NCI-H460 (cell line): ENCODE measurements at regions not wholly inside any gene's neighbourhood (a gene's known extent, or its start where the extent isn't known, plus 50 kb on each side); places are given as distances from the start of the nearest gene placed in this dataset.
"Not testable (repeated sequence)": the region's sequence is repeated elsewhere in the genome, so short reads cannot be mapped to it uniquely, and the experiment has no call there.

ENCODE experiments used
- DNase-seq: peaks from one replicate; pipeline ENCODE4 v3.0.0-alpha.2; 2016; ENCODE audit warnings: low read depth; ENCODE audit errors: extremely low read depth

DNA sequence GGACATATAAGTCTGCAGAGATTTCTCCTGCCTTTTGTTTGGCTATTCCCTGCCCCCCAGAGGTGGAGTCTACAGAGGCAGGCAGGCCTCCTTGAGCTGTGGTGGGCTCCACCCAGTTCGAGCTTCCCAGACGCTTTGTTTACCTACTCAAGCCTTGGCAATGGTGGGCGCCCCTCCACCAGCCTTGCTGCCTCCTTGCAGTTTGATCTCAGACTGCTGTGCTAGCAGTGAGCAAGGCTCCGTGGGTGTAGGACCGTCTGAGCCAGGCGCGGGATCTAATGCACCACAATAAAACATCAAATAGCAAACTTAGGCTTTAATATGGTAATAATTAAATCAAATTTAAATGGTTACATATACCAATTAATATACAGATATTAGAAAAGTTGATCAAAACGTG is 525.4 kb downstream of the RERGL start:
- not testable (repeated sequence) for DNase-seq

DNA sequence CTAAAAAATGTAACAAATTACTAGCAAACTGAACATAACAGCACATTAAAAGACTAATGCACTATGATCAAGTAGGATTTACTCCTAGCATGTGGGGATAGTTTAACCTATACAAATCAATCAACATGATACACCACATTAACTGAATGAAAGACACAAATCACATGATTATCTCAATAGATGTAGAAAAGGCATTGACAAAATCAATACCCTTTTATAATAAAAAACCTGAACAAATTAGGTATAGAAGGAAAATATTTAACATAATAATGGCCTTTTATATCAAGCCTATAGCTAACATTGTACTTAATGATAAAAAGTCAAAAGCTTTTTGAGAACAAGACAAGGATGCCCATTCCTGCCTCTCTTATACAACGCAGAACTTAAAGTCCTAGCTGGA is 540.0 kb downstream of the RERGL start:
- DNase-seq, result no peak

- DNase-seq, result no peak
Measured at GRCh38 chr12:17540921-17541320, 549.1 kb downstream of the RERGL start.

DNA sequence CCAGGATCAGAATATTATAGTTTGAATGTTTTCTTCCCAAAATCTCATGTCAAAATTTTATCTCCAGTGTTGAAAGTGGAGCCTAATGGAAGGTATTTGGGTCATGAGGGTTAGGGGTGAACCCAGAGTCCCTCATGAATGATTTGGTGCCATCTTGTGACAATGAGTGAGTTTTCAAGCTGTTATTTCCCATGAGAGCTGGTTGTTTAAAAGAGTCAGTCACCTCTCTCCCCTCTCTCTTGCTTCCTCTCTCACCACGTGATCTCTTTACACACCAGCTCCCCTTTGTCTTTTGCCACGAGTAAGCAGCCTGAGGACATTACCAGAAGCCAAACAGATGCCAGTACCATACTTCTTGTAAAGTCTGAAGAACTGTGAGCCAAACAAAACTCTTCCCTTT is 561.6 kb downstream of the RERGL start:
- no peak for DNase-seq

DNA sequence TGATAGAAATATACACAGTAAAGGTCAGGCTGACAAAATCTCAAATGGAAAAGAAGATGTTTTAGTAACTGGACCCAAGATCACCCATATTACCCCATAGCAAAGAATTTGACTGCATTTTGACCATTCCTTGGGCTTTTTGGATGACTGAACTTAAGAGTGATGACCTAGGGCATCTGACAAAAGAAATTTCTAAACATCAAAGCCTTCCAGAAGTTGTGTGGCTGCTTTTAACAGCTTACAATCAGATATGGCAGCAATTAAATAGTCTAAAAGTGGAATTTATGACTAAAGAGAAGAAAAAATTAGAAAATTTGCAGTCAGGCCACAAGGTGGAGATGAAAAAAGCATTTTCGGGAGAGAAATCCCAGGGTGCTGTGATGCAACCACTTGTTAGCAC is 563.0 kb downstream of the RERGL start:
- no peak for DNase-seq

DNA sequence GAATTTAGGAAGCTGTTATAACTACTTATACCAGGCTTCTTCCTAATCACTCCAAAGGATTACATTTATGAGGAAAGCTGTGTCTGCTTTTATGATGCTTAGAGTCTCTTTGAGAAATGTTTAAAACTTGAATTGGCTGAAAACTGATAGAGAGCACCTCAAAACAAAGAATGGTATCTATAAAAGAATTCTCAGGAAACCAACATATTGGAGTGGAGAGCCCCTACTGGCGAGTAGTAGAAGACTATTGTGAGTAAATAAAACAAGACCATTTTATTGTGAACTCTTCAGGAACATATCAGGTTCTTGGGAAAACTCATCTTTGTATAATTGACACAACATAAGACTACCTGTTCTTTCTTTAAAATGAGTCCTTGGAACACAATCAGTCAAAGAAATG is 578.6 kb downstream of the RERGL start:
- DNase-seq, result no peak

GRCh38 chr12:17507336-17507735 is 582.7 kb downstream of the RERGL start:
- no peak for DNase-seq

- no peak for DNase-seq
Measured at GRCh38 chr12:17503742-17504141, 586.3 kb downstream of the RERGL start.

DNA sequence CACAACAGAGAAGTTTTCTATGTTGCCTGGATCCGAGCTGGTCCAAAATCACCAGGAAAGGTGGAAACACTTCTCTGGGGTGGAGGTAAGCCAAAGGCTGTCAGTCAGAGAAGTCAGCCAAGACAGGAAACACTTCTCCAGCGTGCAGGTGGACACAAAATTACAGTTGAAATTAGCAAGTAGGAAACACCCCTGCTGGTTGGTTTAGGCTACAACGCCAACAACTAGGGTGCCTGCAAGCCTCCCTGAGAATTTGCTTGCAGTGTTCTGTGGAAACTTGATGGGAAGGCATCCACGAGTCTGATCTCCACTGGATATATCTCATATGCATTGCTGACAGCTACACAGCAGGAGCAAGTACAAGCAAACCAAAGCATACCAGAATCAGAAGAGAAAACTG is 600.5 kb downstream of the RERGL start:
- no peak for DNase-seq

GRCh38 chr12:17478908-17479673 is 610.9 kb downstream of the RERGL start:
- DNase-seq, result no peak

GRCh38 chr12:17470460-17470859 is 619.5 kb downstream of the RERGL start:
- no peak for DNase-seq

DNA sequence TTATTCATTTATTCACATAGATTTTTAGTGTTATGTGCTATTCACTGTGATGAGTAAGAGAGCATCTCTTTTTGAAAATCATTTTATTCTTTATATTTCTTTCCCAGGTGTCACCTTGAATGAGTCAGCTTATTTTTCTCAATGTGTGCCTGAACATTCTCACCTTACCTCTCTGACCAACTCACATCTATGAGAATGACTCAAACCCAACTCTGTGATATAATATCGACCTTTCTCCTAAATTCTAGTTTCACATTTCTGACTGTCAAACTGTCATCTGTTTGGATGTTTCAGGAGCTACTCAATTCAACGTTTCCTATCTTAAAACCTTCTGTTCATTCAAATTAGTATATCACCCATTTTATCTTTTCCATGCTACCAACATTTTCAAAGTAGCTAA is 630.8 kb downstream of the RERGL start:
- DNase-seq, result no peak

DNA sequence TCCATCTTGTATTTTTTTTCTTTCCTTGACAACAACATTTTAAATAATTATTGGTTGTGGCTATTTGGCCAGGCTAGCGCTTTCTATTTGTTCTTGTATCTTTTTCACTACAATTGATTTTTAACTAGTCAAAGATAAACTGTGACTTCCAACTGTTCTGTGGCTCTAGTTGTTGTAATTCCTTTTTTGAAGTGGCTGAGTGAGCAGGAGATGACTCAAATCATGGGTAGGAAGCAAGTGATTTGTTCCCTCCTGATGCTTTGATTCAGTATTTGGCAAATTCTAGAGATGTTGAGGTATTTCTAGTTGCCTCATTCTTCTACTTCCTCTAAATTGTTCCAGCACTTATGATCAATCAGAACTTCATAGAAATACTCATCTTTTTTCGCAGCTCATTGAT is 633.5 kb downstream of the RERGL start:
- DNase-seq, result no peak

- no peak for DNase-seq
Measured at GRCh38 chr12:17438141-17438540, 651.9 kb downstream of the RERGL start.

GRCh38 chr12:17416748-17417147 is 673.2 kb downstream of the RERGL start:
- no peak for DNase-seq

- DNase-seq, result no peak
Measured at GRCh38 chr12:17414596-17414995, 675.4 kb downstream of the RERGL start.

- no peak for DNase-seq
Measured at GRCh38 chr12:17411662-17412061, 678.3 kb downstream of the RERGL start.

GRCh38 chr12:17388679-17389078 is 701.3 kb downstream of the RERGL start:
- no peak for DNase-seq

DNA sequence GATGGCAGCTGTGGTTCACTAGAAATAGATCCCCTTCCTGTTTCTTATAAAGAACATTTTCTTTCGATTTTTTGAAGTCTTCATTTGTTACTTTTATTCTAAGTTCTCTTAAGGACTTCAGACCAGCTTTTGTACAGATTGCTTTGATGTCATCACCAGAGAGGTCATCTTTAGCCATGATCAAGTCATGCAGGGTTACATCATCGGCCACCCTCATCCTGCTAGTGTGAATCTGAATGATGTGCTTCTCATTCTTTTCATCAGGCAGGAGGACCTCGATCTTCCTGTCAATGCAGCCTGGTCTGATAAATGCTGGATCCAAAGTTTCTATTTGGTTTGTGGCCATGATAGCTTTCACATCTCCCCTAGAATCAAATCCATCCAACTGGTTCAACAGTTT is 706.7 kb downstream of the RERGL start:
- no peak for DNase-seq

DNA sequence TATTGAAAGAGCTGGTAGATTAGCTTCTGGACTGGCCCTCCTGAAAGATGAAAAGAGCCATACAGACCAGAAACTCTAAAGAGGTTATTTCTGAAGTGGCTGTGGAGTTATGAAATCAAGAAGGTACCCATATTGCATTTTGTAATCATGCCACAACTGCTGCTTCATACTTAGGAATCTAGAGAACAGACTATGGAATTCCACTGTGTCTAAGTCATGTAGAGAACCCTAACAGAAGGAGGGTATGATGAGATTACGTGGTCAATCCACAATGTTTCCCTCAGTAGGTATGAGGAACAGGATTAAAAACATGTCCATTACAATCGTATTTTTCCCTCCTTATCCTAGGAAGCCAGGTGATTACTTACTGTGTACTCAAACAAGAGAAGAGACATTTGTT is 708.8 kb downstream of the RERGL start:
- no peak for DNase-seq

GRCh38 chr12:17372508-17372907 is 717.5 kb downstream of the RERGL start:
- DNase-seq, result no peak

DNA sequence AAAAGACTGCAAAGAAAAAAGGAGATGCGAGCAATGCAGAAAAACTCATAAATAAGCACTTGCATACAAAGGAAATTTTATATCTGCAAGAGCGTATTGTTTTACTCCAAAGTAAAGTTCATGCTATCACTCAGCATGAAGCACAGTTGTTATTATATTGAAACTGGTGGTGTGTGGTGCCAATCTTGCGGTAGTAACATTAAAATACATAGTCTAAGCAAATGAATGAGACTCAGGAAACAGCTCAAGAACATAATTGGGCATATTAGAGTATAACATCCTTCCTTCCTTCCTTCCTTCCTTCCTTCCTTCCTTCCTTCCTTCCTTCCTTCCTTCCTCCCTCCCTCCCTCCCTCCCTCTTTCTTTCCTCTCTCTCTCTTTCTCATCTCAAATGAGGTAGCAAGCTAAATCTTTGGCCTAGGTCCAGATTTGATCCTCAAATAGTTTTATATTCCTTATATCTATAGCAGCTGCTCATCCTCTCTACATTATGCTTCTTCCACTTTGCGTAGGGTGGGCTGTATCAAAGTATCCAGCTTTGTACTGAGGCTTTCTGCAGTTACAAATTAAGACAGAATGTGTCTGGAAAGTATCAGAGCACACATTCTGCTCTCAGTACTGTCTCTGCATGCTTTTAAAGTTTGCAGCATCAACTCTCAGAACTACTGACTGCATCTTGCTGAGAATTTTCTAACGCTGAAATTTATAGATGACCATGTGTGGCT is 718.3 kb downstream of the RERGL start:
- no peak for DNase-seq
